ENCODE measurements at regions not wholly inside any gene's neighbourhood (a gene's known extent, or its start where the extent isn't known, plus 50 kb on each side); places are given as distances from the start of the nearest gene placed in this dataset.
"Not testable (repeated sequence)": the region's sequence is repeated elsewhere in the genome, so short reads cannot be mapped to it uniquely, and the experiment has no call there.

DNA sequence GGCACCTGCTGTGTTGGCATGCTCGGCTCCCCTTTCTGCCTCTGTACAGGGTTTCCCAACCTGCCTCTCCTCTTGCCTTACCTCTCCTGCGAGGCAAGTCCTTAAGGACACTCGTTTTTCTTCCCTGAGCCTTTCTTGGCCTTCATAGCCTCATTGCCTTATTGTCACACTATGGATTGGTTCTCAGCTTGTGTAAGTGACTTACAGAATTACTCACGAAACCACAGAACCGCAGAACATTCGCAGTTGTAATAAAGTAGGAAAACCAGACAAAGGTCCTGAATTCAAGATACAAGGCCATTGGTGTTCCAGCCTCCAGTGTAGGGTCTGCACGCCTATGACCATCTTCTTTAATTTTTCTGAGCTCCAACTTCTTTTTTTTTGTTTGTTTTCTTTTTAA, 317.6 kb upstream of the SMIM21 start:
- DNase-seq (ENCODE audit: low read depth): no peak

DNA sequence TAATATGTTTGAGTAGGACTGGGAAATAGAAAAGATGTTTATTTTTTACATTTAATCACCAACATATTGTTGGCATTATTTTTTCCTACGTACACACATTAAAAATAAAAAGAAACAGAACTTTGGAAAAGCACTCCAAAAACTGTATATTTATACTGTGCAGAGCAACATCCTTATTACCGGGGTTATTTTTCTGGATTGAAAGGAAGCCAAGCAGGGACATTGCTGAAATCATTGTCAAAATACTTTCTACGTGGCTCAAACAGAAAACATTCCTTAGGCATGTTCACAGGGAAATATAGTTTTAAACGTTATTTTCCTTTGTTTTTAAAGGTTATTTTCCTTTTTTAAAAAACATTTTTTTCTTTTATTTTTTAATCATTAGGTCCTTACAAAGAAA, 315.0 kb upstream of the SMIM21 start:
- no peak for DNase-seq (ENCODE audit: low read depth)

DNA sequence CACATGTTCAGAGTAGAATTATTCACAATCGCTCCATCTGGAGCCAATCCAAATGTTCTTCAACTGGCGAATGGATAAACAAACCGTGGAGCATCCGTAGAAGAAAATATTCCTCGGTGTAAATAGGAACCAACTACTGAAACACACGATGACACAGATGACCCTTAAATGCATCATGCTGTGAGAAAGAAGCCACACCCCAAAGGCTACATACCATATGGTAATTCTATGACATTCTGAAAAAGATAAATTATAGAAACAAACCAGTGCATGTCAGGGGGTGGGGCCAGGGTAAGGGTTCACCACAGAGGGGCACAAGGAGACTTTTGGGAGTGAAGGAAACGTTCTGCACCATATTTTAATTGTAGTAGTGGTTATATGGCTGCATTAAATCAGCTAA, 312.2 kb upstream of the SMIM21 start:
- no peak for DNase-seq (ENCODE audit: low read depth)

DNA sequence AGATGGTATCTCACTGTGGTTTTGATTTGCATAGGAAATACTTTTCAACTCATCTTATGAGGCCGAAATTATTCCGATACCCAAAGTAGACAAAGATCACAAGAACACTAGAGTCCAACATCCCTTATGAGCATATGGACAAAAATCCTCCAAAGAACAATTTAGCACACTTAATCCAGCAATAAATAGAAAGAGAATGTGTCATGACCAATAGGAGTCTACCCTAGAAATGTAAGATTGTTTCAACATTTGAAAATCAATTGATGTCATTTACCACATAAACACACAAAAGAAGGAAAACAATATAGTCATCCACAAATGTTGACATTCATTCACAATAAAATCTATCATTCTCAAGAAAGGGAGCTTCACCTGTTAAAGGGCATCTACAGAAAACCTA, 307.8 kb upstream of the SMIM21 start:
- no peak for DNase-seq (ENCODE audit: low read depth)

DNA sequence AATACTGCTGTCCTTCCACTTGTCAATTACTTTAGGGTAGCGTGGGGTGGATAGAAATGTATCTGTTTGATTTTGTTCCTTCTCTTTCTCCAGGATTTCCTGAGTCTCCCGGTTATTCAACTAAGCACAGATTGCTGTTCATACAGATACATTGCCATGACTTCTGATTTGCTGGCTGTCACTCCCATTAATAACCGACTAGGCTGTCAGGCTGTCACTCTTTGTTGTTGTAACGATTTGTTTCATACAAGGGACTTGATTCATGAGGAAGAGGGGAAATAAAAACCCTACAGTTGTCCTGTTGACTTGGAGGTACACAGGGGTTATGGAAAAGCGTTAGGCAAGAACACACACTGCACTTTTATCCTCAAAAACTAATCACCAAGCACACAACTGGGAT, 302.7 kb upstream of the SMIM21 start:
- no peak for DNase-seq (ENCODE audit: low read depth)

DNA sequence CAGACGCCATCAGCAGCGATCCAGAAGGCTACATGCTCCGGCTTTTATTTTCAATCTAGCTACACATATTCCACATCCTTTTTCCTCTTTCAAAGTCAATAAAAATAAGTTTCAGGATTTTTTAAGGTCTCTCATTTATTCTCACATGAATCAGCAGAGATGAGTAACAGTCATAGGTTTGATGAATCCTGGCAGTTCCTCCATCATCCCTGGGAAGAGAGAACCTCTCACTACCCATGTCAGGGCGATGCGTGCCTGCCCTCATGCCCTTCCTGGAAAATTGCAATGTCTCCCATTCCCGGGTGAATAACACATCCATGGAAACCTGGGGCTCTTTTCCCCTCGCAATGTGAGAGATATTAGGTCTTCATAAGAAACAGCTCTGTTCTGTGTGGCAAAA, 301.1 kb upstream of the SMIM21 start:
- DNase-seq (ENCODE audit: low read depth): no peak

DNA sequence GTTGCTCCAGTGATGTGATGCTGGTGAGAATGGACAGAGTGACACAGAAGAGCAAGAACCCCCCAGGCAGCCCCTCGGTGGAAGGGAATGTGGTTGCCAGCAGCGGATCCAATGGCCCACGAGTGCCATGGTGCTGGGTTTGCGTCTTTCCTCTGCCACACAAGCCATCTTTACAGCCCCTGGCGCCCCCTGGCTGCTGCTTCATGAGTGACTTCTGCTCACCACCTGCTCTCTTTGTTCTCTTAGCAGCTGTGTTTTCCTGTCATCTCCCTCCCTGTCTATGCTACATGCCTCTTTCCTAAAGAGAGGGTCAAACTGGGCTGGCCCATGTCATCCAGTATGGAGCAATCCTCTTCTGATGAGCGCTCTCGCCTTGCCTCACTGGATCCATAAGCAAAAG, 300.0 kb upstream of the SMIM21 start:
- peak; percentile 1 for DNase-seq (ENCODE audit: low read depth)

DNA sequence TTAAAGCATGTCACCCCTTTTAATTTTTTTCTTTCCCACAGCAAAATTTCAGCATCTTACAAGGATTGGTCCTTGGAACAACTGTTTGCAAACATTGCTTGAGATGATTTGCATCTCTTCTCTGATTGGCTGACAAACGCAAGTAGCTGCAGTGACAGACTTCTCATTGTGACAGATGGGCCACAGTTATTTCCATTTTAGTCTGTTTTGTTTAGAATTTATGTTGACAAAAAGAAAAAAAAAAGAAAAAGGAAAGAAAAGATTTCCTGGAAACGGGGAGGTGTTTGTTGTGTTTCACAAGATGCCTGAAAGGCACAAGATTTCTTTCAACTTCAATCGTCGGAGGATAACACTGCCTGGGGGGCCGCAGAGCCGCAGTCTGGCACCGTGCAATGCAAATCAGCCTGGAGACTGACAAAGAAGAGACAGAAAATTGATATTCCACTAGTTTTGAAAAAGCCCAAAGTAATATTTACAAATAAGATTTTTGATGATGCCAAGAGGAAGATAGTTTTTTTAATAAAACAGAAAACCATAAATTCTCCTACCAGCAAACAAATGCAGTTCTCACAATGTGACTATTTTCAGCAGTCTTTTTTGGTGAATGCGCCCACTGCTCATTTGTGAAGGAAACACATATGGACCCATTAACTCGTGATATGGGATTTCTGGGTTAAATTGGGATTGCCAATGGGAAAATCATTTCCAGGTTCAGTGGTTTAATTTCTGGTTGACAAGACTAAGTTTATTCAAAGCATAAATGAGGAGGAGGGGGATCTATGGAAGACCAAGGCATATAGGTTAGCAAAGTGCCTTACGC, 296.2 kb upstream of the SMIM21 start:
- DNase-seq (ENCODE audit: low read depth): no peak

DNA sequence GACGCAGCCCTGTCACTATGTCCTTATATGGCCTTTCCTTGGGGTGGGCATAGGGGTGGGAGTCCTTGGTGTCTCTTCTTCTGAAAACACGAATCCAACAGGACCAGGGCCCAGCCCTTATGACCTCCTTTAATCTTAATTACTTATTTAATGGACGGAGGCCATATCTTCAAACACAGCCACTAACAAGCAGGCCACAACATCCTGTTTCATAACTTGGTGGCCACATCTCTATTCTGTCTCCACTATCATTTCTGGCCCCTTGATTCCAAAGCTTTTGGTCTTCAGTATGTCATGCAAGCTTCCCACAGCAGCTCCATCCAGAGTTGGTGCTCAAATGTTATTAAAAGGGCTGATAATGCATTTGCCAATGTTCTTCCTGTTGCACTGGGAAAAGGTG, 287.3 kb upstream of the SMIM21 start:
- DNase-seq (ENCODE audit: low read depth): no peak

DNA sequence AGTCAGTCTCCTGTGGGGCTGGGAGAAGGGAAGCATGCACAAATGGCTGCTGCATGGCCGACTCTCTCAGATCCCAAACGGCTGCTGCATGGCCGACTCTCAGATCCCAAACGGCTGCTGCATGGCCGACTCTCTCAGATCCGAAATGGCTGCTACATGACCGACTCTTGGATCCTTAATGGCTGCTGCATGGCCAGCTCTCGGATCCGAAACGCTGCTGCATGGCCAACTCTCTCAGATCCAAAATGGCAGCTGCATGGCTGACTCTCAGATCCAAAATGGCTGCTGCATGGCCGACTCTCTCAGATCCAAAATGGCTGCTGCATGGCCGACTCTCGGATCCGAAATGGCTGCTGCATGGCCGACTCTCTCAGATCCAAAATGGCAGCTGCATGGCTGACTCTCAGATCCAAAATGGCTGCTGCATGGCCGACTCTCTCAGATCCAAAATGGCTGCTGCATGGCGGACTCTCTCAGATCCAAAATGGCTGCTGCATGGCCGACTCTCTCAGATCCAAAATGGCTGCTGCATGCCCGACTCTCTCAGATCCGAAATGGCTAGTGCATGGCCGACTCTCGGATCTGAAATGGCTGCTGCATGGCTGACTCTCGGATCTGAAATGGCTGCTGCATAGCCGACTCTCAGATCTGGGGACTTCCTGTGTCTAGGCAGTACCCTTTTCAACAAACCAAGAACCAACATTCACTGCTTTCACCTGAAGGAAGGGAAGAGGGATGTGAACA, 284.8 kb upstream of the SMIM21 start:
- not testable (repeated sequence) for DNase-seq (ENCODE audit: low read depth)

DNA sequence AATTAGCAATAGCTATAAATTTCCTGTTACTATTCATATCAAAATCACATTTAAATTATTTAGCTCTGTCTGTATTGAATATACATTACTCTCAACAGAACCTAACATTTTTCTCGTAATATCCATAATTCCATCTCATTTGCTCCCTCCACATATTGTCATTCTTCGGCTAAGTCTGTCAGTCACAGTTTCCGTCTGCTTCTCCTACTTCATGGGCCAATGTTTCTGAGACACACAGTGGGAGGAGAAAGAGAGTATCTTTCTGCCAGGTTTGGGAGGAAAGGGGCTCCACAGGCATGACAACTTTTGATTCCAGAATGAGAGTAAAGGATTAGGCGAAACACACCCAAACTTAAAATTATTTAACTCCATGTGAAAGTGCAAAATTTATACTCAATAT, 273.1 kb upstream of the SMIM21 start:
- DNase-seq (ENCODE audit: low read depth): no peak

DNA sequence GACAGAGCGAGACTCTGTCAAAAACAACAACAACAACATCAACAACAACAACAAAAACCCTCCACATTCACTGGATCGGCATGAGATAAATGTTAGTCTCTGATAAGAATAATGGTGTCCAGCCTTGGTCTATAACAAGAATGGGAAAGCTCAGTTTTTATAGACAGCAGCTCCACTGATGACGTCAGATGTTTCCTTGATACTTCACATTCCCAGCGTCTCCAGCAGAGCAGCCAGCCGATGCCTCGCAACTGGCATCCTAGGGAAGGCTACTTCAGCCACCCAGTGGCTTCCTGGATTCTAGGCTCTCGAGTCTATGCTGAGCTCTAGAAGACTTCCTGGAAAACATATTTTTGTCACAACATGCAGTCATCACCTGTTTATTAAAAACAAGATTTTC, 271.4 kb upstream of the SMIM21 start:
- DNase-seq (ENCODE audit: low read depth): no peak

DNA sequence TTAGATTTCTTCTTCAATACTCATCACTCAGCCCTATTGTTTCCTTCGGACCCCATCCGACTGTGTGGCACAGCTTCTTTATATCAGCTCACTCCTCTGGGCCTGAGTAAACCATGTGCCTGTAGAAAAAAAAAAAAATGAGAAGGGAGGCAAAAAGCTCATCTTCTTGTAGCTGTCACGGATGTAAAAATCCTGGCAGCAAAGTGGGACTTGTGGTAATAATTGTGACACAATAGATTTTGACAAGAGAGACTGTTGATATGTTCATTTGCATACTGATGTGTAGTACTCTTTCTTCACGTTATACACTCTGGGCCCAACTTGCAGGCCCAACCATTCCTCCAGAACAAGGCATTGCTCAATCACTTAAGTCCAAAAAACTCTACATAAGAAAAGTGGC, 270.0 kb upstream of the SMIM21 start:
- DNase-seq (ENCODE audit: low read depth): no peak

DNA sequence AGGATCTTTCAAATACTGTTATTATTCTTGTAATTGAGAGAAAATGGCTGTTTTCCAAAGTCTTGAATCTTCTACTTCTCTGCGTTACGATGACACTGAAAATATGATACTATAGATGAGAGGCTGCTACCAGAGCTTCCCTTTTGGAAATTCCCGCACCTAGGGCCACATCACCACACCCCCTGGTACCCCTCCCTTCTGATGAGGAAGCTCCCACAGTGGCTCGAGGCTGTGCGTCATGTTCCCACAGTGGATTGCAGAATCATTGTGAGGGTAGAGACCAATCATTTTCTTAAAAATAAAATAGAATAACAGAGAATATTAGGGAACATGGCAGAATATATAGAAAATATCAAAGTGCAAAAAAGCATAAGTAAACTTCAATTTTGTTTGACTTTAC, 268.9 kb upstream of the SMIM21 start:
- no peak for DNase-seq (ENCODE audit: low read depth)

DNA sequence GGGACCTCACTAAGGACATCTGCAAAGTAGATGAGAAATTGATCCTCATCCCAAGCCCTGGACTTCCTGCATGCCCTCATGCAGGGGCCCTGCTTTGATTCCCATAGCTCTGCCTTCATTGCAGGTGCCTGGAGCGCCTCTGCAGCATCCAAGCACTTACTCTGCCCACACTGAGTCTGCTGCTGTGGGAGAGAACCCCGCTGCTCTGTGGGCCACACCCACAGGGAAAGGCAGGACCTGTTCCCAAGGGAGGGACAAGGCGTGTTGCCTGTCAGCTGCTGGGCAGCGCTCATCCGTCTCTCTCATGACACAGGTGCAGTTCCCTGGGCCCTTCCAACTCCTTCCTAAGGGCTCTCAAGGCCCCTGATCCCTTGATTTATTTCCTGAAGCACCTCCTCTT, 266.8 kb upstream of the SMIM21 start:
- DNase-seq (ENCODE audit: low read depth): no peak

DNA sequence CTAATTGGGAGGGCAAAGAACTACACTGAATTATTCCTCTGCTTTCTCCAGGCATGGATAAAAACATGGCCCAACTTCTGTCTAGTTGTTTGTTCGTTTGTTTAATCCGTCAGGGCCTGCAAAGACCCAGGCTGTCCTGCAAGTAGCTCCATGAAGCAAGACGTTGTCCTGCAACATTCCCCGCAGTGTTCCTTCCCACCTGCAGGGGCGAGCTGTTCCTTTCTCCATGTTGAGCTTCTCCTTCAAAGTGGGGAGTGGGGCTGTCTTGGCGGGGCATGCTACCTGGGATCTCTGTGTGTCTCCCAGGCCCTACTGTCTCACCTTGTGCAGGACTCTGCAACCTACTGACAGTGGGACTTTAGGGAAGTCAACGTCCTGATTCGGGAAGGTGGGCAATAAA, 264.0 kb upstream of the SMIM21 start:
- no peak for DNase-seq (ENCODE audit: low read depth)

DNA sequence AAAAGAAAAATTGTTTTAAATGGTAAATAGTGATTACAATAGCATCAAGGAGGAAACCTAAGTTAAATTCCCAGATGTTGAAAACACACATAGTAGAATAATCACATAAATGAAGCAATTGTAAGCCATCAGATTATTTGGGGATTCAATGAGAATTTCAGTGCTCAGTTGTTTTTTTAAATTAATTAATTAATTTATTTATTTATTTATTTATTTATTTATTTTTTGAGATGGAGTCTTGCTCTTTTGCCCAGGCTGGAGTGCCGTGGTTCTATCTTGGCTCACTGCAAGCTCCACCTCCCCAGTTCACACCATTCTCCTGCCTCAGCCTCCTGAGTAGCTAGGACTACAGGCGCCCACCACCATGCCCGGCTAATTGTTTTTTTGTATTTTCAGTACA, 262.8 kb upstream of the SMIM21 start:
- DNase-seq (ENCODE audit: low read depth): not testable (repeated sequence)

DNA sequence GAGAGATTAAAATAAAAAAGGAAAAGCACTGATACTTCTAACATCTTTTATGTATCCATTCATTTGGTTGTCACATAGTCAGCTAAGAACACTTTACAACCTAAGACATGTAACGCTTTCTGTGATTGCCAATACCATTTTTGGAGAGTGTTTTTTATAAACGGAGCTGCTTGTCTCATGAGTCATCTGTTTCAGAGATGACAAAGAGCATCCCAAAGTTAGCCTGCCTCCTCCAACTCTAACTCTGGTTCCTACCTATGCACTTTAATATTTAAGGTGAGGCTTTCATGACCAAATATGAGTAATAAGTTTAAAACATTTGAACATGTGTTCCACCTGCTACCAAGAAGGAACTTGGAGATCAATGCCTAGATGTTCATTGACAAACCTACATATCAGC, 260.1 kb upstream of the SMIM21 start:
- no peak for DNase-seq (ENCODE audit: low read depth)

DNA sequence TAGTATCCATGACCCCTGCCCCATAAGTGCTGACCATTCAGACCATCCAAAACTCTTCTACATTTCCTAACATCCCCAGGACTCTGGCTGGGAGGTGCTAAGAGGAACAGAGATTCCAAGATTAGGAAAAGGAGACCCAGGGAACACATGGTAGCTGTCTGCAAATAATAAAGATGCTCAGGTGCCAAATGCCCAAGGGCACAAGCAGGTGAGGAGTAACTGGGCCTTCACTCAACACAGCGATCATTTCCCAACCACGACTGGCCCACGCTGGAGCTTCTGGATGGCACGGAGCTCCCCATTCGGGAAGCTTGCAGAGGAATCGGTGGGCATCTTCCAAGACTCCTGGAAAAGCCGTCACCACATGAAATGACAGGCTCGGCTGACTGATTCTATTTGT, 255.9 kb upstream of the SMIM21 start:
- DNase-seq (ENCODE audit: low read depth): no peak

DNA sequence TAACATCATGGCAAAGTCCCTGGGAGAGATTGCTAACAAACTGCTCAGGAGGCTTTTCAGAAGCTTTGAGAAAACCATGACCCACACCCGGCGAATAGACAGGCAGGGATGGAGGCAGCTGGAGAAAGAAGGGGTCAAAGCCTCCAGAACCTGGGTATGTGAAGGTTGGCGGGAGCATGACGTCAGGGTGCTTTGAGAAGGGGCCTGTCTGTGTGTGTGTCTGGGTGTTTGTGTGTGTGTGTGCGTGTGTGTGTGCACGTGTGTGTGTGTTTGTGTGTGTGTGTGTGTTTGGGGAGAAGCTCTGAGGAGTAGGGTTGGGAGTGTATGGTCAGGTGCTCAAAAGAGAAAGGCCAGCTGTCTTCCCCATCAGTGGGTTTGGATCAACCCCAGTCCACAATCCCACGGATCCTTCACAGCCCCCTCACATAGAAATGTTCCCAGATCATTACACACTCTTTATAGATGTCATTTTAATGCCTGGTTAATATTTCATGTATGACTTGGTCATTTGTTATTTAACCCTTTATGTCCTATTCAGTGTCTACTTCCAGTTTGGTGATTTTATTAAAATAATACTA, 254.1 kb upstream of the SMIM21 start:
- no peak for DNase-seq (ENCODE audit: low read depth)

DNA sequence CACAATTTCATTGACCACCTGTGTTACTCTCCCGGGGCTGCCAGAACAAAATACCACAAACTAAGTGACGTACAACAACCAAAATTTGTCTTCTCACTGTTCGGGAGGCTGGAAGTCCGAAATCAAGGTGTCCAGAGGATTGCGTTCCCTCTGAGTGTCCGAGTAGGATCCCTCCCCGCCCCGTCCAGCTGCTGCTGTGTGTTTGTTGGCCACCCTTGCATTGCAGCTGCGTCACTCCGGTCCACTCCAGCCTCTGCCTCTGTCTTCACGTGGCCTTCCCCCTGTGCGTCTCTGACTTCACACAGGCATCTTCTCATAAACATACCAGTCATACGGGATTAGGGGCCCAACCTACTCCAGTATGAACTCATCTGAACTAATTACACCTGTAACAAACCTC, 251.8 kb upstream of the SMIM21 start:
- no peak for DNase-seq (ENCODE audit: low read depth)

DNA sequence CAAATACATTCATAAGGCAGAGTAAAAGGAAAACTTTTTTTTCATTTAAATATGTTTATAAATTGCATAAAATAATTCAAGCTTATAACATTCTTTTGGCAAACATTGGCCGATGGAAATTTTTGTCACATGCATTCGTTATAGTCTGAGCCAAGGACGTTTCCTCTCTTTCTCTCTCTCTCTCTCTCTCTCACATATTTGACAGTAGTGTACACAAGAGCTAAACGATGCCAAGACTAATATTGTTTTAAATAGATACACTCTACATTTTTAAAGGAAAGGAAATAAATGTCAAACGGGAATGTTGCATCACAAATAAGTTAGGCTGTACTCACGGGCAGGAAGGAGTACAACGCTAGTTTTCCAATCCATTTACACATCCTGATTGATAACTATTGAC, 251.1 kb upstream of the SMIM21 start:
- DNase-seq (ENCODE audit: low read depth): peak; percentile 11

DNA sequence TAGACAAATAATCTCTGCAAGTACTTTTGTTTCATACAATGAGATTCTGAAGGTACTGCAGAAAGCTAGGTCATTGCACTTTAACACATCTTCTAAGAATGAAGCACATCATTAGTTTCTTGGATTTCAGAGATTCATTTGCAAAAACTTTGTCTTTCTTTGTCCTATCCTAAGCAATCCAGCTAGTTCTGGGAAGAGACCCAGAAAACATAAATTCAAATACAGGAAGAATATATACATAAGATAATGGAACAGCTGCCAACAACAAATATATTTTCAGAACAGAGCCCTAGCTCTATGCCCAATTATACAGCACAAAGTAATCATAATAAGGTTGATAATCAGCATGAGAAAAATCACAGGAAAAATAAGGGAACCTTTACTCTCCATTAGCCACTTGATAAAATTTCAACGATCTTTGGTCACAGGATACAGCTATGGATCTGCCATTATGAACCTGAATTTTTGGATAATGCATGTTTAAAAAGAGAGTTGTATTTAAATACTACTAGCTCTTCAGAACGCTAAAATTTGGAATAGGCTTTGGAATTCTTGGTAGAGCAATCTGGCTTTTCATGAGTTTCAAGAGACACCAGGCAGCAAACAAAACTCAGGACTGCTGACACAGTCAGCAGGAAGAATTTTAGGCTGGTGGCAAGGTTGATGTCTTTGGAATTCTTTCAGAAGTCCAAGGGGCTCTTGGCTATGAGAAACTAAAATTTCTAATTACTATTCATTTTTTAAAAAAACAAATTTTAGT, 250.4 kb upstream of the SMIM21 start:
- DNase-seq (ENCODE audit: low read depth): no peak

Data from fibroblast of gingiva (primary cell).